ENCODE measurements at regions not wholly inside any gene's neighbourhood (a gene's known extent, or its start where the extent isn't known, plus 50 kb on each side); places are given as distances from the start of the nearest gene placed in this dataset.

- DNase-seq, result no peak
Measured at GRCh38 chr4:100970414-100970813, 376.9 kb downstream of the PPP3CA start.

- no peak for DNase-seq
Measured at GRCh38 chr4:100969925-100970324, 377.4 kb downstream of the PPP3CA start.

- DNase-seq, result no peak
Measured at GRCh38 chr4:100968046-100968445, 379.3 kb downstream of the PPP3CA start.

- DNase-seq, result no peak
Measured at GRCh38 chr4:100963627-100964026, 383.7 kb downstream of the PPP3CA start.

GRCh38 chr4:100962698-100963097 lies 384.6 kb downstream of the PPP3CA start:
- no peak for DNase-seq

GRCh38 chr4:100960232-100960631 lies 387.1 kb downstream of the PPP3CA start:
- DNase-seq, result no peak

GRCh38 chr4:100954046-100954445 lies 393.3 kb downstream of the PPP3CA start:
- DNase-seq, result no peak

- no peak for DNase-seq
Measured at GRCh38 chr4:100953616-100954015, 393.7 kb downstream of the PPP3CA start.

GRCh38 chr4:100952590-100952989 lies 394.7 kb downstream of the PPP3CA start:
- DNase-seq, result no peak

- DNase-seq, result no peak
Measured at GRCh38 chr4:100949350-100949935, 397.9 kb downstream of the PPP3CA start.

- DNase-seq, result no peak
Measured at GRCh38 chr4:100948911-100949310, 398.4 kb downstream of the PPP3CA start.

GRCh38 chr4:100945789-100946188 lies 401.5 kb downstream of the PPP3CA start:
- no peak for DNase-seq

GRCh38 chr4:100938698-100939097 lies 408.6 kb downstream of the PPP3CA start:
- no peak for DNase-seq

- no peak for DNase-seq
Measured at GRCh38 chr4:100936661-100937375, 410.5 kb downstream of the PPP3CA start.

GRCh38 chr4:100935090-100935489 lies 412.2 kb downstream of the PPP3CA start:
- DNase-seq, result no peak

- no peak for DNase-seq
Measured at GRCh38 chr4:100933628-100934027, 413.7 kb downstream of the PPP3CA start.

GRCh38 chr4:100929758-100930157 lies 411.9 kb upstream of the EMCN start:
- DNase-seq, result peak; percentile 8

GRCh38 chr4:100929135-100929534 lies 411.3 kb upstream of the EMCN start:
- DNase-seq, result no peak

GRCh38 chr4:100926039-100926717 lies 408.4 kb upstream of the EMCN start:
- no peak for DNase-seq

- DNase-seq, result no peak
Measured at GRCh38 chr4:100913685-100914084, 395.9 kb upstream of the EMCN start.

- DNase-seq, result no peak
Measured at GRCh38 chr4:100908540-100908939, 390.7 kb upstream of the EMCN start.

- DNase-seq, result no peak
Measured at GRCh38 chr4:100907465-100908454, 389.9 kb upstream of the EMCN start.

GRCh38 chr4:100906973-100907372 lies 389.2 kb upstream of the EMCN start:
- no peak for DNase-seq

Data from COR-L47 (cell line).